HG03460 (cell line): ENCODE measurements at regions not wholly inside any gene's neighbourhood (a gene's known extent, or its start where the extent isn't known, plus 50 kb on each side); places are given as distances from the start of the nearest gene placed in this dataset.
"Not testable (repeated sequence)": the region's sequence is repeated elsewhere in the genome, so short reads cannot be mapped to it uniquely, and the experiment has no call there.

Experiments used
- ATAC-seq: cut with Tn5 transposase; IDR thresholded peaks from one replicate; pipeline ENCODE4 v1.9.1; 2021; ENCODE audit not compliant: unreplicated experiment

GRCh38 chr12:75685617-75686225, 174.3 kb upstream of the KRR1 start:
- ATAC-seq, result no peak

GRCh38 chr12:75684678-75685616, 173.5 kb upstream of the KRR1 start:
- no peak for ATAC-seq

- not testable (repeated sequence) for ATAC-seq
Measured at GRCh38 chr12:75683995-75684586, 172.7 kb upstream of the KRR1 start.

GRCh38 chr12:75683220-75683619, 171.8 kb upstream of the KRR1 start:
- ATAC-seq, result no peak

DNA sequence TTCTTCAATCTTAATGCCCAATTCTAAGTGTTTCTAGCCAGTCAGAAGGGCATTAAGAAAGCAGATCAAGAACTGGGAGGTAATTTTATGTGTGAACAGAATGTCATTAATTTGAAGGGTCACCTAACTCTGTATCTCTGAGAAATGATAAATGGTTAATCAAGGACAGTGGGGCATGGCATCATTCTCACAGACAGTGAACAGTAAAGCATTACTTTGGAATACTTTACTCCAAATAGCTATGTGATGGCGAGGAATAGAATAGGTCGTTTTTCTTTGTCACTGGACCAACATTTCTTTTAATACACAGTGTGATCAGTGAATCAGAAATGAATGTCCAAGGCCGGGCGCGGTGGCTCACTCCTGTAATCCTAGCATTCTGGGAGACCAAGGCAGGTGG, 166.1 kb upstream of the KRR1 start:
- ATAC-seq, result no peak

GRCh38 chr12:75674393-75674792, 163.0 kb upstream of the KRR1 start:
- no peak for ATAC-seq

- no peak for ATAC-seq
Measured at GRCh38 chr12:75672200-75672599, 160.8 kb upstream of the KRR1 start.

DNA sequence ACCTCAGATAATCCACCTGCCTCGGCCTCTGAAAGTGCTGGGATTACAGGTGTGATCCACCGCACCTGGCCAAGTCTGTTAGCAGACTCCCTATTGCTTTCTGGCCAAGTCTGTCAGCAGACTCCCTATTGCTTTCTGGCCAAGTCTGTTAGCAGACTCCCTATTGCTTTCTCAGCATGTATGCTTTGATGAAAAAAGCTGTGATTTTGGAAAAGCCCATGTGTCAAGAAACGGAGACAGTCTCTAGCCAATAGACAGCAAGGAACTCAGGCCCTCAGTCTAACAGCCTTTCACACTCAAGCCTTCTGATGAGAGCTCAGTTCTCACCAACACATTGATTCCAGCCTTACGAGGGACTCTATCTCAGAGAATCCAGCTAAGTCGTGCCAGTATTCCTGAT, 158.8 kb upstream of the KRR1 start:
- ATAC-seq, result no peak

DNA sequence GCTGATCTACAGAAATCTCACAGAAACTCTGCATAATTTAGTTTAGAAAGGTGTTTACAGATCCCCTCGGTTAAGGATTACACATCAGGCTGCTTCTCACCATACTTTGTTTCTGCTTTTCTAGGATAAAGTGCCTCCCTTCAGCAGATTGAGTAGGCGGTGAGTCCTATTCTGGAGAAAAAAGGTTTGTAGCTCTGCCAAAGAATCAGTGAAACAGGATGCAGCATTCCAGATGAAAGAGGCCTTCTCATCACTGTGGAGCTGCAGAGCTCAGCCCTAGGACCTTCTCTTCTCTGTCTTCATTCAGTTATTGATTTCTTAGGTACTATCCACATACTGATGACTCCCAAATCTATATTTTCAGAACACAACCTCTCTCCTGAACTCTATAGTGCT, 155.5 kb upstream of the KRR1 start:
- ATAC-seq, result no peak

DNA sequence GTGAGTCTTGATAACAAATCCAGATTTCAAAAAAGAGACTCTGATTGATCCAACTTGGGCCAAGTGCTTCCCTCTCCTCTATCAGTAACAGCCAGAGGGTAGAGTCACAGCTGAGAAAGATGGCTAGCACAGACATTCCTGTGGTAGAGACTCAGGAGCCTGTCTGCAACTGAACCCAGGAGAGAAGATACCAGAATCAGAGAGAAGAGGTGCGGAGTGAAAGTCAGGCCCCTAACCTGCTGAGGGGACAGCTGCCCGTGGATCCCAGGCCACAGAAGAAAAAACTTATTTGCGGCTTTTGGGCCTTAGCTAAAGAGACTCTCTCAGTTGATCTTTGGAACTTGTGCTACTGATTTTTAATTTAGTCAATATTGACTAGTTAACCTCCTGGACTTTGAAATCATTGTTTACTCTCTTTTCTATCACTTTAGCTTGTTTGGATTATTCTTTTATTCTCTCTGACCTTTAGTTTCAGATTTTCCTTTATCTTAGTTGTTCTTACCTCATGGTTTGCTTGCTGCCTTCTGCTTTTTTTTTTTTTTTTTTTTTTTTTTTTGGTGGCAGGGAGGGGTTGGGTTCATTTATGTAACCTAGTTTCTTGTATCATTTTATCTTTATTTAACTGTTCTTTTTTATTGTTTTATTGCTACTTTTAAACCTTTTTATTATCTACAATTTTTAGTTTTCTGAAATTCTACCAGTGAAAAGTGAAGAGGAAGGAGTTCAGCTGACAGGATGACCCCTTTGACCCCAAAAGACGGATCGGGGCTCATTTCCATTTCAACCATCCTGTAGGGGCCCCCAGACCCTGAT, 154.9 kb upstream of the KRR1 start:
- no peak for ATAC-seq

- no peak for ATAC-seq
Measured at GRCh38 chr12:75665216-75665615, 153.8 kb upstream of the KRR1 start.

- ATAC-seq, result no peak
Measured at GRCh38 chr12:75662511-75663159, 151.2 kb upstream of the KRR1 start.

DNA sequence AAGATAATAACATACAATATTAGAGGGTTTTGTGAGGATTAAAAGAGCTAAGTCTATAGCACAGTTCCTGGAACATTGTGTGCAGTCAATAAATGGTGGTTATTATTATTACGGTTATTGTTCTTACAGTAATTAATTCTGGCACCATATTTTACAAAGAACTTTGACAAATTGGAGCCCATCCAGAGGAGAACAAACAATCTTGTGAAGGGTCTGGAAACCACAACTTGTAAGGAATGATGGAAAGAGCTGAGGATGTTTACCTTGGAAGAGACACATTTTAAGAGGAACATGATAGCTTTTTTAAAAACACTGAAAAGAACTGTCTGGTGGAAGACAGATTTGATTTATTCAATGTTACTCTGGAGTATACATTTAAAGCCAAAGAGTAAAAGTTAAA, 150.5 kb upstream of the KRR1 start:
- no peak for ATAC-seq

GRCh38 chr12:75660805-75661404, 149.5 kb upstream of the KRR1 start:
- ATAC-seq, result no peak

- no peak for ATAC-seq
Measured at GRCh38 chr12:75660107-75660530, 148.7 kb upstream of the KRR1 start.

- no peak for ATAC-seq
Measured at GRCh38 chr12:75658901-75659823, 147.8 kb upstream of the KRR1 start.

GRCh38 chr12:75658286-75658685, 146.9 kb upstream of the KRR1 start:
- ATAC-seq, result no peak

DNA sequence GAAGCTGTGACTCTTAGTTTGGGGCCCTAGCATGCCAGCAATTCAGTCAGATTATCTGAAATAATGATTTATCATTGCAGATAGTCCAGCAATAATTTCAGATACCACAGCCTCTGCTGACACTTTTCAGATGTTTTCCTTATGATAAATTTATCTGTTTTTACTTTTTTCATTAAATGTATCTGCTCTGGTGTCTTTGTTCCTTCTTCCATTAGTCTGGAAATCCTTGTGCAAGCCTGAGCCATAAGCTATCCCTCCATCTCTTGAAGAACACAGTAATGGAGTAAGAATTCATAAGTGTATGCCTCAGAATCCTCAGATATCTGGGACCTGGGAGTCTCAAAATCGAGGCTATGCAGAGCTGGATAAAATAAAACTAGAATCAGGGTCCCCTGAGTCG, 146.4 kb upstream of the KRR1 start:
- no peak for ATAC-seq

- not testable (repeated sequence) for ATAC-seq
Measured at GRCh38 chr12:75657354-75657753, 145.9 kb upstream of the KRR1 start.
